ENCODE measurements at regions not wholly inside any gene's neighbourhood (a gene's known extent, or its start where the extent isn't known, plus 50 kb on each side); places are given as distances from the start of the nearest gene placed in this dataset.

- no peak overlapping the region for H4K91ac ChIP-seq (ENCODE audit: insufficient read length, low read depth, low read length)
- H2BK12ac ChIP-seq (ENCODE audit: insufficient read length, low read depth, low read length): no peak overlapping the region
- WGBS (ENCODE audit: extremely low coverage, insufficient read length, low lambda C conversion rate): no CpG with 5 or more reads among the region's 4 CpGs
- no peak overlapping the region for H3K4me2 ChIP-seq (ENCODE audit: insufficient read depth, insufficient read length, low read length)
- TF ChIP-seq CTCF (conservative IDR thresholded peaks at IDR 0.05): no peak
- no peaks in the 10 kb centered on the region for H3K4me1 ChIP-seq (ENCODE audit: insufficient read depth, low read length)
- H3K79me2 ChIP-seq (ENCODE audit: insufficient read depth, low read length): no peaks in the 10 kb centered on the region
- H3K18ac ChIP-seq (ENCODE audit: insufficient read length, low read depth, low read length): no peak overlapping the region
- no peaks in the 10 kb centered on the region for H3K36me3 Mint-ChIP-seq (ENCODE audit: insufficient read depth in 1 of 3, low read depth in 3 of 3)
- H4K8ac ChIP-seq (replicated peaks; ENCODE audit: insufficient read length, low read depth, low read length): no peak overlapping the region
- no peak overlapping the region for H3K56ac ChIP-seq (ENCODE audit: insufficient read length, low read depth, low read length)
- no peaks in the 10 kb centered on the region for H3K9me3 ChIP-seq (ENCODE audit: control insufficient read depth, low read depth, low read length)
- no peaks in the 10 kb centered on the region; the same call in none of the 2 replicates for H3K27me3 Mint-ChIP-seq (ENCODE audit: low read depth)
- H2BK15ac ChIP-seq (ENCODE audit: low read depth, low read length): no peak overlapping the region
- no peaks in the 10 kb centered on the region for H4K20me1 ChIP-seq (ENCODE audit: control insufficient read depth, insufficient read depth, insufficient read length)
- H3K14ac ChIP-seq (ENCODE audit: insufficient read depth, low read length): no peak overlapping the region
- no peak overlapping the region for H3K9ac ChIP-seq (ENCODE audit: extremely low read depth, insufficient read length, low read length)
- H3K79me1 ChIP-seq (ENCODE audit: insufficient read depth, low read depth, low read length, poor library complexity, severe bottlenecking): no peaks in the 10 kb centered on the region
- DNase-seq: no peak
- no peak overlapping the region for H3K27ac Mint-ChIP-seq
- no peak overlapping the region for H4K5ac ChIP-seq (ENCODE audit: insufficient read length, low read depth, low read length)
- H3K23ac ChIP-seq (ENCODE audit: insufficient read length, low read depth, low read length): no peak overlapping the region
- H3K23me2 ChIP-seq (ENCODE audit: insufficient read length, low read depth, low read length, poor library complexity, severe bottlenecking): no peaks in the 10 kb centered on the region
- no peak overlapping the region for H2BK120ac ChIP-seq (ENCODE audit: low read depth, low read length, poor library complexity, severe bottlenecking)
- H2BK20ac ChIP-seq (ENCODE audit: low read depth, low read length, poor library complexity, severe bottlenecking): no peak overlapping the region
- H3T11ph ChIP-seq (ENCODE audit: low read length): no peak overlapping the region
- no peaks in the 10 kb centered on the region for H3K27me3 ChIP-seq (ENCODE audit: insufficient read depth, low read length)
- no peak overlapping the region for H2AFZ ChIP-seq (ENCODE audit: low read length)
- no peak overlapping the region for H2BK5ac ChIP-seq (ENCODE audit: insufficient read length, low read length)
- no peak overlapping the region for H2AK5ac ChIP-seq (ENCODE audit: insufficient read length, low read length)
- no peaks in the 10 kb centered on the region for H3K9me3 Mint-ChIP-seq
- no peak overlapping the region for H3K4me3 Mint-ChIP-seq
- no peak overlapping the region for H3K4ac ChIP-seq (ENCODE audit: low read depth, low read length)
- H3K27ac ChIP-seq (ENCODE audit: insufficient read length, low read depth, low read length): no peak overlapping the region
- H3K4me1 Mint-ChIP-seq: no peaks in the 10 kb centered on the region
Measured at GRCh38 chr6:91626911-91627310, 1040.0 kb upstream of the MAP3K7 start.

All from H9 (cell line).